ENCODE measurements at regions not wholly inside any gene's neighbourhood (a gene's known extent, or its start where the extent isn't known, plus 50 kb on each side); places are given as distances from the start of the nearest gene placed in this dataset.

DNA sequence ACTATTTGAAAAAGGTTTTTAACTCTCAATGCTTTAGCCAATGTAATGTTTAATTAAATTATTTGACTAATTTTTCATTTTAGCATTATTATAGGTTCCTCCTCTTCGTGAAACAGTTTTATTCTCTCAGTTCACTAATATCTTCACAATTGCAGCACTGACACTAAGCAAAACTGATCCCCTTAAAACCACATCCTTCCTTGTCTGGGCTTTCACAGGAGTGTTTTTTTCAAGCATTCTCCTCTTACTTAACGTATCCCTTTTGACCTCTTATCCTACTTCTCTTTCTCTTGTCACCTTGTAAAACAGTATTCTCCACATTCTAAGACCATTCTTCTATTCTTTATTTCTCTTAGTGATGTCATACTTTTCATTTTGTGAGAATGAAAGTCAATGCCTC is 112.8 kb downstream of the DSC3 start:
- TF ChIP-seq POLR2A (IDR thresholded peaks at IDR 0.05; ENCODE audit: low read length), result no peak
- no peak for TF ChIP-seq GATA1 (IDR thresholded peaks at IDR 0.05; ENCODE audit: low read depth, low read length)
- DNase-seq, result no peak

DNA sequence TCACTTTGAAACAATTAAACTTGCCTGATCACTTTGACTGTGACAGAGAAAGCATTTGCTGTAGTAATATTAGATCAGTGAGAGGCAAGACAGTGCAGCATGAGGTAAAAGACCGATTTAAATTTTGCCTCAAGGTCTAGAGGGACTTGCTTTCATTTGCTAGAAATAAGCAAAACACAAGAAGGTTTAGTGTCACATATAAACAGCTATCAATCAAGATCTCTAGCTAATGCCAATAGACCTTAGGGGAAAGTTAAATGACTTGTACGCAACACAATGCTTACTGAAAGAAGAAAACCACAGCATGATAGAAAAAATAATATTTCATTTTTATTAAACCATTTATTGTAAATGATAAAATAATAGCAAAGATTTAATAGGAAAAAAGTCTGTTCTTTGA is 113.5 kb downstream of the DSC3 start:
- DNase-seq, result no peak
- no peak for TF ChIP-seq GATA1 (IDR thresholded peaks at IDR 0.05; ENCODE audit: low read depth, low read length)
- no peak for TF ChIP-seq POLR2A (IDR thresholded peaks at IDR 0.05; ENCODE audit: low read length)

DNA sequence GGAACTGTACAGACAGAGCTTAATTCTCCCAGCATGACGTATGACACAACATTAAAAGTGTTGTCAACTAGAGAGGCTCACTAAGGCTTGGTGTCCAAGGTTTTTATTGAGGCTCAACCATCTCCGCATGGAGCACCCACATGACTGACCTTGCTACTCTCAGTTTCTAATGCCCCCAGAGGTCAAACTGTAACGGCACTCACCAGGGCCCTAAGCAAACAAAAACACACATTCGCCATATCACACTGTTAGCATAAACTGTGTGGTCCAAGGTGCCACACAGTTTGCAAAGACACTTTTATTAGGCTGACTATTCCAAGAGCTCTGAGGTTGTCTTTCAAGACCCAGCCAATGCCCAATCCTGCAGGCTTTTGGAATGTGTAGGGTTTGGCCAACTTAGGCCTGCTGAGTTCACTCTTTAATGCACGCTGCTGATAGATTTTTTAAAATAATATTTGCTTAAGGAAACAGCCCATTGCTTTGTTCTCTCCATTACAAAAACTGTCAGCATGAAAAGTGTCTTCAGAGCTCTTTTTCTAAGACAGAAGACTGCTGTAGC is 114.9 kb downstream of the DSC3 start:
- TF ChIP-seq GATA1 (IDR thresholded peaks at IDR 0.05; ENCODE audit: low read depth, low read length) (no peak), POLR2A (IDR thresholded peaks at IDR 0.05; ENCODE audit: low read length) (no peak)
- DNase-seq, result no peak

DNA sequence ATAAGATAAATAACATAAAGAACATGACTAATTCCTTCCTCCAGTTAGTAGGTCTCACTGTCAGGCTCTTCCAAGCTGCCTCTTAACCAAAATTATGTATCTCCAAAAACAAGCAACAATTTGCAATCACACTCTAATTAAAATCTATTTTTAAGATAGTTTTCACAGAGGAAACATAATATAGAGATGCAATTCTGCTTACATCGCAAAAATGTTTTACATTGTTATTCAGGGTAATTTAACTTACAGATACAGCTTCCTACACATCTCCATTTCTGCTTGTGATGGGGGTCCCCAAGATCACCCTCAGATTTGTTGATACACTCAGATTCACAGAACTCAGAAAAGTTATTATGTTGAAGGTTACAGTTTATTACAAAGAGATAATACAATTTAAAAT is 115.5 kb downstream of the DSC3 start:
- no peak for DNase-seq

DNA sequence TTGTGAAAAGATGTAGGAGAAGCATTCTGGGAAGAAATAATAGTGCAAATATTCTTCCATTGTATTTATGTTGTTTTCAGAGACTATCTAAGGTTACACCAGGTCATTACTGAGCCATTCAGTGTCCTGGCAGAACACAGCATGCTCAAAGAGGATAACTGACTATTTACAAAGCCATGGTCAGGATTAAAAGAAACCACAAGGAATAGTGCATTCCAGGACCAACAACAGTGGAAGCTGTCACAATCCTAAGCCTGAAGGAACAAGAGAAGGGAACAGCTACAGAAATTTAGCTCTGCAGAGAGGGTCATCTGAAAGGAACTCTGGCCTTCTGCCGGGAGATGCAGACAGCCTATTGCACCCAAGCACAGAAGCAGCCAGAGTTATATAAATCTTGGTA is 116.7 kb downstream of the DSC3 start:
- no peak for DNase-seq
- TF ChIP-seq GATA1 (IDR thresholded peaks at IDR 0.05; ENCODE audit: low read depth, low read length) (no peak), POLR2A (IDR thresholded peaks at IDR 0.05; ENCODE audit: low read length) (no peak)

More for the DNA sequence above, 115.5 kb downstream of the DSC3 start:
- TF ChIP-seq POLR2A (IDR thresholded peaks at IDR 0.05; ENCODE audit: low read length) (no peak), GATA1 (IDR thresholded peaks at IDR 0.05; ENCODE audit: low read depth, low read length) (no peak)

DNA sequence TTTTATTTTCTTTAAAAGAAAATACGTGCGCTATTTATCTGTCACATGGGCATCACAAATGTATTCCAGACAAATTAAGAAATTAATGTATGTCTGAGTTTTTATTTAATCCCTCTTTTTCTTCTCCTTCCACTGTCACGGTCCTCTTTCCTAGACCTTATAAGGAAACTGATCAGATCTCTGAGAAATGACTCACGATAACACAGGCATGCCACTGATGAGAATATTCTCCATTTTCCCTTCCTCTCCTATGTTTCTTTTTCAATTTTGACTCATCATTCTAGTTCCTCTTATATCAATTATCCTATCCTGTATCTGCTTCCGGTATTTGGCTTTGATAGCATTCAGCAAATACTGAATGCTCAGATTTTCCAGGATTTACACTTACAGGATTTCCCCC is 121.8 kb downstream of the DSC3 start:
- DNase-seq, result no peak
- no peak for TF ChIP-seq GATA1 (IDR thresholded peaks at IDR 0.05; ENCODE audit: low read depth, low read length)
- TF ChIP-seq POLR2A (IDR thresholded peaks at IDR 0.05; ENCODE audit: low read length), result no peak

DNA sequence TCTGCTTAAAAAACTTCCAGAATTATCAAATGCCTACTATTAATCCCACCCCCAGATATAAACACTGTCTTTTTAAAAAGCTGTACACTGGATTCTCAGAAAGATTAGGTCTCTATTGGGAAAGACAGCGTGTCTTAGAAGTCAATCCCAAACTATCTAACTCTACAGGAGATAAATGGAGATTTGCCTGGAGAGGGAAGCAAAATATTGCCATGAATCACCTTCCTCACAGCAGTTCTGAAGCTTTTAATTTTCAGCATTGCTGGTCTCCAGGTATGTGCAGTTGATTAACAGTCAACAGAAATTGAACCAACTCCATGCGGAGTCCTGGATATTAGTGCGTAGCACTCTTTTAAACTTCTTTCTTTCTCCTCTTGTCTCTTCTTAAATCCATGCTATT is 122.2 kb downstream of the DSC3 start:
- TF ChIP-seq POLR2A (IDR thresholded peaks at IDR 0.05; ENCODE audit: low read length), result no peak
- TF ChIP-seq GATA1 (IDR thresholded peaks at IDR 0.05; ENCODE audit: low read depth, low read length), result no peak
- no peak for DNase-seq

DNA sequence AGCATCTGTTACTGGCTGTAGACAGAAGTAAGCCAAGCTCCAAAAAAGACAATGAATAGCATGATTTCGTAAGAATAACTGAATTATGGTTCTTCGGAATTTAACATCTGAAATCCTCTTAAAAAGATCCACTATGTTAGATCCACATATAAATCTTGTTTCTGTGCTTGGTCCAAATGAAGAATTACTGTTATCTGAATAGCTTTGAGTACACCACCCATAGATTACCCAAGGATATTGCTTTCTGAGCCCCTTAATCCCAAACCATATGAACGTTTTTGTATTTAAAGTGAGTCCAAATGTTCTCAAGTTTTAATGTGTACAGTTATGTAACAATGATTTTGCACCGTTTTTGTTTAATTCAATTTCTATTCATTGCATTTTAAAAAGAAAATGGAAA is 124.9 kb downstream of the DSC3 start:
- TF ChIP-seq POLR2A (IDR thresholded peaks at IDR 0.05; ENCODE audit: low read length) (no peak), GATA1 (IDR thresholded peaks at IDR 0.05; ENCODE audit: low read depth, low read length) (no peak)

DNA sequence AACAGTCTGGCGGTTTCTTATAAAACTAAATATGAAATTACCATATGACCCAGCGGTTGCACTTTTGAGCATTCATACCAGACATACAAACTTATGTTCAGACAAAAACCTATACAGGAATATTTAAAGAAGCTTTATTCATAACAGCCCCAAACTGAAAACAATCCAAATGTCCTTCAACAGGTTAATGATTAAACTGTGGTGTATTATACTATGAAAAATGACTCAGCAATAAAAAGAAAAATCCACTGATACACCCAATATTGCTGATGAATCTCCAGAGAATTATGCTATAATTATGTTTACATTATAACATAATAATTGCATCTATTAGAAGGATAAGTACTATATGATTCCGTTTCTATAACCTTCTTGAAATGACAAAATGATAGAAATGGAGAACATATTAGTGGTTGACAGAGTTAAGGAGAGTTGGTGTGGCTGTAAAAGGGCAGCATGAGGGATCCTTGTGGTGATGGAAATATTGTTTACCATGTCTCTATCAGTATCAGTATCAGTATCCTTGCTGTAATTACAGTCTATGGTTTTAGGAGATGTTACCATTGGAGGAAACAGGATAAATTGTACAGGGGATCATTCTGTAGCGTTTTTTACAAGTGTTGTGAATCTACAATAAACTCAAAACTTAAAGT is 127.1 kb downstream of the DSC3 start:
- no peak for DNase-seq
- TF ChIP-seq GATA1 (IDR thresholded peaks at IDR 0.05; ENCODE audit: low read depth, low read length) (no peak), POLR2A (IDR thresholded peaks at IDR 0.05; ENCODE audit: low read length) (no peak)

More for the DNA sequence above, 124.9 kb downstream of the DSC3 start:
- DNase-seq, result no peak

DNA sequence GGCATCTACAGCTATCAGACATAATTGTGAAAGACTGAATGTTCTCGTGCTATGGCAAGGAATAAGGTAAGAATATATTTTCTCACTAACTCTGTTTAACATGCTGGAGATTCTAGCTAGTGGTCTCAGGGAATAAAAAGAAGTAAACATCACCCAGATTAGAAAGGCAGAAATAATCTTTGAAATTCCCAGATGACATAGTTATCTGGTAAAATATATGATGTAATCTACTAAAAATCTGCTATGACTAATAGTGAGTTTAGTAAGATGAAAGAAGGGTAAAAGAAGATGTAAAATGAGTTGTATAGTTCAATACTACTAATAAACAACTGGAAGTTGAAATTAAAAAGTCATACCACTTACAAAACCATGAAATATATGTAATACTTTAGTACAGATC is 134.2 kb downstream of the DSC3 start:
- no peak for DNase-seq
- TF ChIP-seq GATA1 (IDR thresholded peaks at IDR 0.05; ENCODE audit: low read depth, low read length) (no peak), POLR2A (IDR thresholded peaks at IDR 0.05; ENCODE audit: low read length) (no peak)

DNA sequence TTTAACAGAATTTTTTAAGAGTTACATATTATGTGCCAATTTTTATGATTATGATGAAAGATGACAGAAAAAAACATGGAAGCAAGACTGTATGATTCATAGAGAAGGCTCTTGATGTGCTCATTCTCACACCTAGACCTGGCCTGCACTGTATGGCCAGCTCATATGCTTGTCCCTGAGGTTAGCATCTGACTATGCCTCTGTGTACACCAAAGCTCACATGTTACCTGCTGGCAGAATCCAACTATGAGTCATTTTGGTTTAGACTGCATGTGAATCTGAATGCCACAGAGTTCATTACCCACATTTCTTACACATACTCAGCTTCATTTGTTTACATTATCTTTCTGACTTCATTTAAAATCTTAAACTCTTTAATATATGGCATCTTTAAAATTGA is 139.0 kb downstream of the DSC3 start:
- TF ChIP-seq POLR2A (IDR thresholded peaks at IDR 0.05; ENCODE audit: low read length) (no peak), GATA1 (IDR thresholded peaks at IDR 0.05; ENCODE audit: low read depth, low read length) (no peak)
- no peak for DNase-seq

DNA sequence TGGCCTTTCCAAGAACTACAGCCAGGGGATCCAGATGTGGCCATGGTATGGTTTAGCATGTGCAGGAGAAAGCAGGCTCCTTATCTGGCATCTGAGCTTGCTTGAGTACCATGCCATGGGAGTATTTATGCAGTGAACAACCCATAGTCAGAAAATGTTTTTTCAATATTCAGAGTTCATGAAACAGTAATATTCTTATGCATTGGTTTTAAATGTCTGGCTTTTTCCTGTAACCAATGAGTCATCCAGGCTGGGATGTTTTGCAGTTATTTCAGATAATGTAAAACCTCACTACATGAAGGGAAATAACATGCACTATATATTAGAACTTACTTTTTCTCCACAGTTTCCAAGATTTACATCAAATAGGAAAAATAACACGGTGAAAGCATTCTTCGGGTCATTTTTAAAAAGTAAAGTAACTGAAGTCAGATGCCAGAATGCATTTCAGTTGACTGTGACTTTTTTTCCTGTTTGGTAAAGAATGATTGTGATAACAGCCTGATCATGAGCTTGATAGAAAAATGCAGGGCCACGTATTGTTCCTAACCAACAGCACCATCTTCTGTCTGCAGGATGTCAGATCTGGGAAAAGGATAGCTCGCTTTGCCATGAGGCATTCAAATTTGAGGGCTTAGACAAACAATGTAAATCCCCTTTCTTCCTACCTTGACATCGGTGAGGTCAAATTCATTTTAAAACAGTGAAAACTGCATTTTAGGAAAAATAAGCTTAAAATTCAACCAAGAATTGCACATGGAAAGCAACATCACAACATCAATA is 152.8 kb downstream of the DSC3 start:
- no peak for TF ChIP-seq POLR2A (IDR thresholded peaks at IDR 0.05; ENCODE audit: low read length)
- no peak for TF ChIP-seq GATA1 (IDR thresholded peaks at IDR 0.05; ENCODE audit: low read depth, low read length)
- peak; percentile 42 to 56 for DNase-seq

DNA sequence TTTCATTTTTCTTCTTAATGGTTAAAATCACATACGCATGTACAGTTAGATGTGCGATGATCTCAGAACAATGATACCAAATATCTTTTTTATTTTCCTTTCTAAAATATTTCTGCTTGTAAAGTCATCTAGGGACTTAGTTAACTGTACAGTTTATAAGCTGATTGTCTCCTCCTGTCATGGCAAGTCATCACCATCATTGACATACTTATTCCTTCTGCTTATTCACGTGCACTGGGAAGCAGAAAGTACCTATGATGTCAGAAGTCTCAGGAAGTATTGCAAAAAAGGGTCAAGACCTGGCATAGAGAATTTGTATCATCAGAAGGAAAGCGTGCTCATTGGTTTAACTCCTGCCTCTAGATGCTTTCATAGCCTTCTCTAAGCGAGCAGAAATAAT is 154.2 kb downstream of the DSC3 start:
- no peak for TF ChIP-seq GATA1 (IDR thresholded peaks at IDR 0.05; ENCODE audit: low read depth, low read length)
- no peak for TF ChIP-seq POLR2A (IDR thresholded peaks at IDR 0.05; ENCODE audit: low read length)

DNA sequence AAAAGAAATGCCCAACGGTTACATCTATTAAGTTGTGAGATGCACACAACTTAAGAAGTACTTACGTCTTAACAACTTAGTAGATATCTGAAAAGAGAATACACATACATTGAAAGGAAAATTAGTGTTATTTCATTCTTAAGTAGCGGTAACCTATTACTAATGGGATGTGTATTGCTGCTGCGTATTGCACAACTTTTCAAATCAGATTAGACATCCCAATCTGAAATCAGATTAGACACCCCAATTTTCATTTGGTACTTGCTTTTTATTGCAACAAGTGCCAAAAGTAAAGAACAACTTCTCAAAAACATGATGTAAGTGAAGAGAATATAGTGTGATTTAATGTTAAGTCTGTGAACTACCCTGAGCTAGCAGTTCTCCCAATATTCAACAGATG is 155.5 kb downstream of the DSC3 start:
- TF ChIP-seq POLR2A (IDR thresholded peaks at IDR 0.05; ENCODE audit: low read length), result no peak
- no peak for DNase-seq

More for the DNA sequence above, 154.2 kb downstream of the DSC3 start:
- DNase-seq, result no peak

DNA sequence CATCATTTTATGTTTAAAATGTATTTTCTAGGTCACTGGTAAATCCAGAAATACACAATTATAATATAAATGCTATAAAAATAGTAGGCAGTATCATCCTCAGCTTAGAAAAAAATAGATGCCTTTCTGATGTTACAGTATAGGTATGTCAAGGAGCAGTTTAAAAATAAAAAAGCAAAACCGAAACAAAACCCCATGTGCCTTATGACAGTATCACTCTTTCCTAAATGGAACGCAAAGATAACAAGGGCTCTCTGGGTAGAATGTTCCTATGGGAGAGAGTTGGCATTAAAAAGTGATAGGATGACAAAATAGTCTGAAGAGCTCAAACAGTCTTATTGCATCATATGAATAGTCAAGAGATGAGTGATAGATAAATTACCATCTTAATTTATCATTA is 172.1 kb downstream of the DSC3 start:
- no peak for DNase-seq
- no peak for TF ChIP-seq GATA1 (IDR thresholded peaks at IDR 0.05; ENCODE audit: low read depth, low read length)
- TF ChIP-seq POLR2A (IDR thresholded peaks at IDR 0.05; ENCODE audit: low read length), result no peak

Data from erythroblast (primary cell).